PC-9 (cell line): ENCODE measurements at regions not wholly inside any gene's neighbourhood (a gene's known extent, or its start where the extent isn't known, plus 50 kb on each side); places are given as distances from the start of the nearest gene placed in this dataset.

Experiments
- CTCF ChIP-seq: fragments of 200-600 bp; sonication (generic); conservative IDR thresholded peaks from 2 replicates; pipeline ENCODE4 v1.6.1; 2017; ENCODE audit warnings: mixed run types, antibody characterized with exemption, mild to moderate bottlenecking, moderate library complexity
- EZH2 ChIP-seq: fragments of 200-600 bp; sonication (generic); IDR thresholded peaks from 2 replicates; pipeline ENCODE4 v1.8.0; 2017; ENCODE audit warnings: antibody characterized with exemption, low read depth

GRCh38 chr16:54812229-54812628 lies 118.4 kb upstream of the IRX5 start:
- TF ChIP-seq EZH2 (no peak), CTCF (no peak)
